Posterior cingulate gyrus (tissue), 11 donors: ENCODE measurements at regions not wholly inside any gene's neighbourhood (a gene's known extent, or its start where the extent isn't known, plus 50 kb on each side); places are given as distances from the start of the nearest gene placed in this dataset.

Experiments
- DNase-seq, 10 donors: peaks; one replicate each; pipeline versions ENCODE4 v3.0.0 to v3.0.0-alpha.2; 2020 to 2021; ENCODE audit warnings: mixed read lengths in 3 of 10
- intact Hi-C: fragments of 100-400 bp; cut with DNase I; formaldehyde crosslinking; loops from one replicate; pipeline ENCODE4 v1.15.1; 2023

GRCh38 chr5:5978501-5979376 lies 399.6 kb downstream of the MED10 start:
- intact Hi-C loops, result no loop called here

GRCh38 chr5:5971203-5971602 lies 407.1 kb downstream of the MED10 start:
- intact Hi-C loops, result no loop called here
- no peak for DNase-seq

More at GRCh38 chr5:5978501-5979376, 399.6 kb downstream of the MED10 start:
- no peak for DNase-seq

- DNase-seq, result no peak
- intact Hi-C loops, result no loop called here
Observed at GRCh38 chr5:5969942-5970483, 408.3 kb downstream of the MED10 start.

GRCh38 chr5:5968981-5969380 lies 409.4 kb downstream of the MED10 start:
- intact Hi-C loops, result no loop called here
- DNase-seq, result no peak

GRCh38 chr5:5967944-5968343 lies 410.4 kb downstream of the MED10 start:
- intact Hi-C loops, result no loop called here
- DNase-seq, result no peak

- DNase-seq, result no peak
- intact Hi-C loops, result no loop called here
Observed at GRCh38 chr5:5967373-5967772, 411.0 kb downstream of the MED10 start.

GRCh38 chr5:5965132-5965531 lies 413.2 kb downstream of the MED10 start:
- intact Hi-C loops, result no loop called here
- no peak for DNase-seq

GRCh38 chr5:5964347-5964746 lies 414.0 kb downstream of the MED10 start:
- DNase-seq, result no peak
- intact Hi-C loops, result no loop called here

GRCh38 chr5:5957737-5958136 lies 420.6 kb downstream of the MED10 start:
- intact Hi-C loops, result no loop called here
- DNase-seq, result no peak

GRCh38 chr5:5954275-5954598 lies 424.1 kb downstream of the MED10 start:
- intact Hi-C loops, result no loop called here
- no peak for DNase-seq

GRCh38 chr5:5953584-5954274 lies 424.6 kb downstream of the MED10 start:
- DNase-seq, result peak in 1 of 10 donors; percentile 72
- intact Hi-C loops, result no loop called here

GRCh38 chr5:5951953-5952352 lies 426.4 kb downstream of the MED10 start:
- DNase-seq, result no peak
- intact Hi-C loops, result no loop called here

- no peak for DNase-seq
- intact Hi-C loops, result no loop called here
Observed at GRCh38 chr5:5950658-5951057, 427.7 kb downstream of the MED10 start.

- intact Hi-C loops, result no loop called here
- no peak for DNase-seq
Observed at GRCh38 chr5:5941486-5941885, 436.9 kb downstream of the MED10 start.

- intact Hi-C loops, result no loop called here
Observed at GRCh38 chr5:5939759-5940370, 438.5 kb downstream of the MED10 start.

GRCh38 chr5:5933651-5934050 lies 444.7 kb downstream of the MED10 start:
- intact Hi-C loops, result no loop called here

More at GRCh38 chr5:5939759-5940370, 438.5 kb downstream of the MED10 start:
- DNase-seq, result no peak

GRCh38 chr5:5932824-5933223 lies 445.5 kb downstream of the MED10 start:
- intact Hi-C loops, result no loop called here
- no peak for DNase-seq

More at GRCh38 chr5:5933651-5934050, 444.7 kb downstream of the MED10 start:
- no peak for DNase-seq

- intact Hi-C loops, result no loop called here
- DNase-seq, result no peak
Observed at GRCh38 chr5:5930561-5930960, 447.8 kb downstream of the MED10 start.

GRCh38 chr5:5929291-5930020 lies 448.9 kb downstream of the MED10 start:
- intact Hi-C loops, result no loop called here
- no peak for DNase-seq

GRCh38 chr5:5925191-5925590 lies 453.2 kb downstream of the MED10 start:
- DNase-seq, result no peak
- intact Hi-C loops, result no loop called here

GRCh38 chr5:5919411-5919810 lies 458.9 kb downstream of the MED10 start:
- intact Hi-C loops, result no loop called here
- no peak for DNase-seq
